HuH-7 (cell line): ENCODE measurements at regions not wholly inside any gene's neighbourhood (a gene's known extent, or its start where the extent isn't known, plus 50 kb on each side); places are given as distances from the start of the nearest gene placed in this dataset.

Experiments used
- DNase-seq: peaks from one replicate; pipeline ENCODE4 v3.0.0; 2011; ENCODE audit warnings: low spot score

DNA sequence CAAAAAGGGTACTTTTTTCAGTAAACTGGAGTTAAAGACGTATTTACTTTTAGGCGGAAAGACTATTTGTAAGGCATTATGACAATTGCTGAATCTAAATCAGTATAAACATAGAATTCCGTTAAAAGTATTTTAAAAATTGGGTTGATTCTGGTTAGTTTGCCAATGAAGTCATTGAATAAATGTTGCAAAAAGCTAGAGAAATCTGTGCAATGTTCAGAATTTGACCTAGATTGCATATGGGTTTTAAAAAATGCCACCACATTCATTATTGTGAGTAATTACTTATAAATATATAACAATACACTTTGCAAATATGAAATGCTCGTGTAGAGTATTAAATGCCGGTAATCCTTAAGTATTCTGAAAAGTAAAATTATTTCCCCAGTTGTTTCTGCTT is 116.5 kb upstream of the EEF1E1 start:
- DNase-seq, result no peak

DNA sequence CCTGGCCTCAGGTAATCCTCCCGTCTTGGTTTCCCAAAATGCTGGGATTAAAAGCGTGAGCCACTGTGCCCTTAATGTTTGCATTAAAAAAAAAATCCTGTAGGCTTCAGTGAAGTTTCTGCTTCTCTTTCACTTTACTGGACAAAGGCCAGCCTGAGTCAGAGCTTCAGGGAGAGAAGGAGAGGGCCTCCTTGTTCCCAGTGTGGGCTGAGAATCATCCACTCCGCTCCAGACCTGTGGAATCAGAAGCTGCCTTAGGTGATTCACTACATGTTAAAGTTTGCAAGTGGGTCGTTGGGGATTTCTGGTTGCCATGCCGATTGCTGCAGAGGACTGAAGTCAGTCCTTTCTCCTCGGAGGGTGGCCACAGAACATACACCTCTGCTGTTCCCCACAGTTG is 113.3 kb upstream of the EEF1E1 start:
- no peak for DNase-seq

DNA sequence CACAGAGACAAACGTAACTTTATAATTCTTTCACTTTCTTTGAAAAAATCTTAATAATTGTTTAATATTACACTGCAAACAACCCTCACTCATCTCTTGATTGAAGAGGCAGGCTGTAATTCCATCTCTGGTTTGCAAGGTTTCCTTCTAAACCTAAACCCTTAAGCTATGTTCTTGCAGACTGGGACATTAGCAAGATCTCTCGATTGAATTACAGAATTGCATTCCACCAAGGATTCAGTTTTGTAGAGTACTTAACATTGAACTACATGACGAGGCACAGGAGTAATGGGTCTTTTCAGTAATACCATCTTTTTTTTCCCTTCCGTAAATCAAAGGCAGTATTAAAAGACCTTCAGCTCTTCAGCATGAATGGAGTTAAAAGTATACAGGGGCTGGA is 111.6 kb upstream of the EEF1E1 start:
- DNase-seq, result no peak

DNA sequence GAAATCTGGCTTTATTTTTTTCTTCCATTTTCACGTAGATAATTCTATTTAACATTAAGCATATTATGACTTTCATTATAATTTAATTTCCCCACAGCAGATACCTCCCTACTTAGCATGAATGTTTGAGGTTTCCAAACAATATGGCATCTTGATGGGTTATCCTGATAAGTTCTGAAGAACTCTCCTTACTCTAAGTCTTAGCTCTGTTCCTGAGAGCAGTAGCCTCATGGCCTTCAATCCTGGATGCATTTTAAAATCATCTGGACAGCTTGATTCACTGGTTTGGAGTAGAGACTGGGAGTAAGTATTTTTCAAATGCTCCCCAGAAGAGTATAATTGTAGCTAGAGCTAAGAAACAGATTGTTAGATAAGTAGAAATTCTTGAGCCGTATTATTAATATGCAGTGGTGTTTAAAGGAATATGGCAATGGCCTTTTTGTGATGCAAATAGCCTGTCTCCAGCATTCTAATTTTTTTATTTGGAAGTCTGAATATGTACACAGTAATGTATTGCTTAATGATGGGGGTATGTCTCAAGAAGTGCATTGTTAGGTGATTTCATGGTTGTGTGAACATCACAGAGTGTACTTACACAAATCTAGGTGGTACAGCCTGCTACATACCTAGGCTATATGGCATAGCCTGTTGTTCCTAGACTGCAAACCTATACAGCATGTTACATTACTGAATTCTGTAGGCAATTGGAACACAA is 110.5 kb upstream of the EEF1E1 start:
- DNase-seq, result no peak

DNA sequence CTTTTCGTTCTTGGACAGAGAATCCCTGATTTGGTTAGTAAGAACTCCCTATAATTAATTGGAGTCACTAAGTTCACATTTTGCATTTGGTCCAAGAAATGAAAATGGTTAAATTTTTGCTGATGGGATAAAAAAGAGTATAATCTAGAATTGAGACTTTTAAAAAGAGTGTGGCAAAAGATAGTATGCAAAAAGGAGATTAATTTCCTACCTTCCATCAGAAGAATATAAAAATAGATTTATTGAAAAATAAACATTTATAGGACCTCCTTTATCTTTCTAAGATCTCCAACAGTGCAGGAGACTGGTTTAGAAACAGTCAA is 105.5 kb upstream of the EEF1E1 start:
- DNase-seq, result no peak

DNA sequence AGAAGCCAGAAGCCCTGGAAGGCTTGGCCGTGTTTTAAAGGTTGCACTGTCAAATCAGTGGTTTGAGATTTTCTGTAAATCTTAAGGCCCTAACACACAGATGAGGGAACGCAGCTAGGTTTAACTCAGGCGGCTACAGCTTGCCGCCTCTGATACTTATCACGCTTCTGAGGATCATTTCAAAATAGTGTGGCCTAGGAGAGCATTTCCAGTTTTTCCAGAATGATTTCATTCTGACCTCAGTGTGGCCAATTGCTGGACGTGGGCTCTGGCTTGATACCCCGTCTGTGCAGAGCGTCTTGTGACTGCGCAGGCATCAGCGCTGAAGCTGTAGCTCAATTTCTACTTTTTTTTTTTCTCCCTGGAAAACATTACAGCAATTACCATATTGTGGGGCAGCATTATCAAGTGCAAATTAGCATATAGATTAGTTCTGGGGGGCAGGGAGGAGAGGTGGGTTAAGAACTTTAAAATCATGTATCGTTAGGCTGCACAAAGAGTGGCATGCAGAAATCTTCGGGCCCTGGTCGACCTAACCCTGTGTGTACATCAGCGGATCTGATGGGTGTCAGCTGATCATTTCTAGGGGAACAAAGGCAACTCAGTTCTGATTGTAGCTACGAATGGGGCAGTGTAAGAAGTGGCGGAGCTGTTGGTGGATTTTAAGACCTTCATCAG is 105.0 kb upstream of the EEF1E1 start:
- no peak for DNase-seq

DNA sequence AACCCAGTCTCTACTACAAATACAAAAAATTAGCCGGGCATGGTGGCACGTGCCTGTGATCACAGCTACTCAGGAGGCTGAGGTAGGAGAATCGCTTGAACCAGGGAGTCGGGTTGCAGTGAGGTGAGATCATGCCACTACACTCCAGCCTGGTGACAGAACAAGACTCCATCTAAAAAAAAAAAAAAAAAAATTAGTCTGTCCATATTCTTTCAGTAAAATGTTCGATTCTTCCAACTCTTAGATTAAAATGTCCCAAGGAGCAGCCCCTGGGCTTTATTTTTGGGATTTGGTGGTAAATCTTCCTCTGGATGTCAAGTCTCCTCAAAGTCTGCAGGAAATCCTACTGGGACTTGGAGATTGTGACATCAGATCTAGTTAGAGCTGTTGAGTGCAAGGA is 101.0 kb upstream of the EEF1E1 start:
- DNase-seq, result no peak

DNA sequence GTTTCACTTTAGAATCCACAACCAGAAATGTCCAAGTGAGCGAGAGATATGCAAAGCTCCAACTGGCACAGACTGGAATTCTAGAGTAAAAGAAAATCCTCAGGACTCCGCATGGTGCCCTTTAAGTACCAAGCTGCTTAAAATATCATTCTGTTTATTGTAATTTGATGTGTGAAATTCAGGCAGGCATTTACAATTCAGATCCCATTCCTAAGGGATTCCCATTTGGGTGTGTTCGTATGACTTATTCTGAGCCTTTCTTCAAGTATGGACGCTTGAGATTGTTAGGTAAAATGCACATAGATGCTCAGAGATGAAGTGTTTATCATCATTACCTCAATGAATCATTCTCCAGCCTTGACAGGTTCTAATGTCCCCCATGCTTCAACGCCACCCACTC is 99.3 kb upstream of the EEF1E1 start:
- DNase-seq, result no peak

DNA sequence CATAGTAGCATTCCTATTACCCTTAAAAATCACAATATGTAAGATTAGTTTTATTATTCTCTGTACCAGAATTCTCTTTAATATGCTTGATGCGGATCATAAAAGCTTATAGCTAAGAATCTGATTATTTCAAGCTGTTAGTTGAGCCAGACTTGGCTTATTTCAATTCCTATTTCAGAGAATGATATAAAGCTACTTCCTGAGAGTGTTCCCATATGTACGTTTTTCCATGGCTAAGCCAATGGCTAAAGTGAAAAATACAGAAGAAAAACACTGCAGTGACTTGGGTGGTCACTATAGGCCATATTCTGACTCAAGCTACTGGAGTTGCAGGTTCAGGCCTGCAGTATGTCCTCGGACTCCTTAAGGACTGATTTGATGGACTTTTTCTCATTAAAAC is 97.9 kb upstream of the EEF1E1 start:
- no peak for DNase-seq

DNA sequence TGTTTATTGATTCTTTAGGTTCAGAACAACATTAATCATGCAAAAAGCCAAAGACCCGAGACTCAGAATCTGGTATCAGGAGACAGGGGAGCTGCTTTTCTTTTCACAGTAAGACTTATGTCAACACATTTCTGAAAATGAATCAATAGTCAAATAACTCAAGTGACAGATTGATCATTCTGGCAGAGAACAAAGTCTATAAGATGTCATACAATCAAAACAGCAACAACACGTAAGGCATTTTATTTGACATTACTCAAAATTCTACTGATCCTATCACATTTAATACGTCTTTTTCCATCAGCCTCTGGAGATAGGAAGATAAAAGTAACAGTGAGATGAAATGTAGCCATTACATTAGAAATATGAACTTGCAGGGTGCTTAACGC is 93.4 kb upstream of the EEF1E1 start:
- no peak for DNase-seq

DNA sequence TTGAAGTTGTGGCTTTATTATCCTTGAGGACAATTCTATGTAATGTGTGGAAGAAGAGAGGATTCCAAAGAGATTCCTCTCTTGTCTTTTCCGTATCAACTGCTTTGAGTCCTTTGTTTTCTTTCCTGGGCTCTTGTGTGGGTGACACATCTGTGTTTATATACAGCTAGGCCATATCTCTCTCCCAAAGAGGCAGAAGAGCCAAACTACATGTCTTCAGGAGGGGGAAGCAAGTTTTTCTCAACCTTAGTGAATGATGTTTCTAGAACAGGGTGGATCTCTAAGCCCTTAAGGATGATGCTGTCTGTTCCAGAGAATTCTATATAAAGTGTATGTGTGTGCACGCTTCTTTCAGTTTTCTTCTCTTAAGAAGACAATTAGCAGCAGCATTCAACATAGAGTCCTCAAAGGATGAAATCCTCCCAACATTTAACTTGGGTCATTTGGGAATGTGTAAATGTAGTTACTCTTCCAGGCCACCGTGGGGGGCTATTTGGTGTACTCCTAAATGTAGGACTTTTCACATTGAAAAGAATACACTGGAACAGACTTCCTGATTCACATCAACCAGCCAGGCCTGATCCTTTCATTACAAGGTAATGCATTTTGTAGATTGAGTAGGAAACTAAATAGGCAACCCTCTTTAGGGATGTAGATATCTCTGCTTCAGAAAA is 92.8 kb upstream of the EEF1E1 start:
- peak; percentile 22 for DNase-seq

DNA sequence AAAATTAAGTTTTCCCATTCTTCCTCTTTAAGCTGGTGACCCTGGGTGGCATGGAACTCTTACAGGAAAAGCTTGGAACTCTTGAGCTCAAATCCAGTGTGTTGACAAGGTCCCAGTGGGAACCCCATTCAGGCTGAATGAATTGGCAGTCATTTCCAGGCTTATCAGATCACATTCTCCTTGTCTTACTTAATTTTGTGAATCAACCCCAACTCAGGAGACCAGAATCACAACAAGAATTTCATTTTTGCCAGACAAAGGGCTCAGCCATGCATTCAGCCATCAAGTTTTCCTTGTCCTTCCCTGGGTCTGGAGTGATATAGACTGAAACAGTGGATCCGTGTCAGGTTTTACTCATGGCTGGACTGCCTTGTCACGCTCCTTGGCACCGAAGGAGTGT is 92.1 kb upstream of the EEF1E1 start:
- no peak for DNase-seq

DNA sequence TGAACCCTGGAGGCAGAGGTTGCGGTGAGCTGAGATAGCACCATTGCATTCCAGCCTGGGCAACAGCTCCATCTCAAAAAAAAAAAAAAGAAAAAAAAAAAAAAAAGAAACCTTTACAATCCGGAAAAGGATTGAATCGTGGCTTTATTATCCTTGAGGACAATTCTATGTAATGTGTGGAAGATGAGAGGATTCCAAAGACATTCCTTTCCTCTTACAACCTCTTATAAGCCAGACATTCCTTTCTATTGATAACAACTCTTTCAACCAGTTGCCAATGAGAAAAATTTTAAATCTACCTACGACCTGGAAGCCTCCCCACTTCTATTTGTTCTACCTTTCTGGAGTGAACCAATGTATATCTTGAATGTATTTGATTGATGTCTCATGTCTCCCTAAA is 91.2 kb upstream of the EEF1E1 start:
- DNase-seq, result no peak

DNA sequence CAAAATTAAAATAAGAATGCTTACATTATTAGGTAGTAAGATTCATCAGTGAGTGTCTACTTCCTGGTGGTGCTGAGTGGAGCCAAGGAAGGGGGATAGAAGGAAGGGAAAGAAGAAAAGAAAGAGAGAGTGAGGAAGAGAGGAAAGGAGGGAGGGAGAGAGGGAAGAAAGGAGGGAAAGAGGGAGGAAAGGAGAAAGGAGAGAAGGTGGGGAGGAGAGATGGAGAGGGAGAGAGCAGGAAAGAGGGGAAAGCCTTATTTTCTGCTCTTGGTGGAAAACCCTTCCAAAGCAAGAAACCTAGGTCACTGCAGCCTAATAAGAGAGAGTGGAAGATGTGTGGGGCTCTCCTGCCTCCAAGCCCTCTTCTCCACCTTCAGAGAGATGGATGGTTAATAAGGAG is 90.2 kb upstream of the EEF1E1 start:
- no peak for DNase-seq

DNA sequence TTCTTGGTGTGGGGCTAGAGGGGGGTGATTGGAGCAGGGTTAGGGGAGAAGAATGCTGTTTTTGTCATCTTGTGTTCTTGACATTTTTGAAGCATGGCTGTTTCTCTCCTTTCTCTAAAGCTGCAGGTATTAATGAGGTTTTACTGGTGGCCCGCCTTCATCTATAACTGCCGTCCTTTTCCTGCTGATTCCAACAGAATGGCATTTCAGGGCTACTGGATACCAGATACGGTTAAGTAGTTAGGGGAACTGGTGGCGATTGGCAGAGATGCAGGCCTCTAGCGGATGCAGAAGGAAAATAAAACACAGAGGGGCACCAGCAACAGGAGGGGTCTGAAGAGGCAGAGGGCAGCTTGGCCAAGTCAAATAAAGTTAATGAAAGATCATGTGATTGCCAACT is 89.7 kb upstream of the EEF1E1 start:
- no peak for DNase-seq

DNA sequence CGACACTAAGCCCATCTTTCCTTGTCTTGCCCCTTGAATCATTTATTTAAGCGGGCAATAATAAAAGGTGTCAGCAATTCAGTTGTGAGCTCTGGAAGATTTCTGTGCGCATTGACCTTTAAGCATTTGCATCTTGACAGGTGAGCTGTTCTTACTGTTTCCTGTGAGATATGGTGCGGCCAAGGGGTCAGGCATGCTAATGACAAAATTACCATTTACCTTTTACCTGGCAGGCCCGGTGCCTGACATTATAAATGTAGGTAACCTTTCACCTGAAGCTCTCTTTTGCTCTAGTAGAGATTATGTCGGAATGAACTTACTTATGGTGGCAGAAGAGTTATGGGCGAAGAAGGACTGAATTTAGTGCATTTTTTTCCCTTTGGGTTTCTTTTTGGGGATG is 89.3 kb upstream of the EEF1E1 start:
- DNase-seq, result no peak

DNA sequence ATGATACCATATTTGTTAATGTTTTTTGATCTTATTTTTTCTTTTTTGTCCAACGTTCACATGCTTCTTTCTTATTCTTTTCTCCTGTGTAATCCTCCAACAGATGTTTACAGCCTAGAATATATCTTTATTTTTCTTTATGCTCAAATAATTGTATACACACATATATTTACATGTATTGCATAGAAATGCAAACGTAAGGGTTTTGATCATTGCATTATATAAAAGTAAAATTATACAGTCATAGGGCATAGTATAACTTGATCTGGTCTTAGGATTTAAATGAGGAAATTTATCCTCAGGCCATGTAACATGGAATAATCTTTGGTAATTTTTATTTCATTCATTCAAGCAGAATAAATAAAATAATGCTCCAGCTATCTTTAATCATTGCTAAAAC is 84.9 kb upstream of the EEF1E1 start:
- DNase-seq, result no peak

DNA sequence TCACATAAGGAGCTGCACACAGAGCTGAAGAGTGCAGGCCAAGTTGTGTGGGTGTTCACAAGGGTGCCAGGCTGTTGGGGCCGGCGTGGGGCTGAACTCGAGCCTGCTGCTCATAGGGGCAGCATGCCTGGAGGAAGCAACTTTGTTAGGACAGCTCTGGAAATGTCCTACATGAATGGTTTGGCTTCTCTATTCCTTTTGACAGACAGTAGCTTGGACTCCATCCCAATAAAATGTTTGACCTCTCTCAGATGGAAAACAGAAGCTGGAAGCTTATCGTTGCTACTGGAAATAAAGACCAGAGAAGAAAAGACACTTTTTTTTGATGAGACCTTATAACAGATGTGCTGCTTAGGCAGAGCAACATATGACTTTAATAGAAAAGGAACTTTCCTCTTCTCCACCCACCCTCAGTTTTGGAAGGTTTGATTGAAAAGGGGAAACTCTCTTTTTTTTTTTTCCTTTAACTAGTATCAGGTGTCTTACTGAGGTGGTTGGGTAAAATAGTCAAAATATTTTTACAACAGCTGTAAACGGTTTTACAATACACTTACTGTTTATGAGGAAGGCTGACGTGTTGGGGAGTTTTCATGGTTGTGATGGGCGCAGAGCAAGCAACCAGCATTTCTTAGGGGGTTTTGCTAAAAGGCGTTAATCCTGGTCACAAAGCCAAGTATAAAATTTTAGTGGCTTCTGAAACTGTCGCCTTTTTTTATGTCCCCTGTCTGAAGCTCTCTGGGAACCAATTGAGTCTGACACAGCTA is 80.7 kb upstream of the EEF1E1 start:
- DNase-seq, result no peak

DNA sequence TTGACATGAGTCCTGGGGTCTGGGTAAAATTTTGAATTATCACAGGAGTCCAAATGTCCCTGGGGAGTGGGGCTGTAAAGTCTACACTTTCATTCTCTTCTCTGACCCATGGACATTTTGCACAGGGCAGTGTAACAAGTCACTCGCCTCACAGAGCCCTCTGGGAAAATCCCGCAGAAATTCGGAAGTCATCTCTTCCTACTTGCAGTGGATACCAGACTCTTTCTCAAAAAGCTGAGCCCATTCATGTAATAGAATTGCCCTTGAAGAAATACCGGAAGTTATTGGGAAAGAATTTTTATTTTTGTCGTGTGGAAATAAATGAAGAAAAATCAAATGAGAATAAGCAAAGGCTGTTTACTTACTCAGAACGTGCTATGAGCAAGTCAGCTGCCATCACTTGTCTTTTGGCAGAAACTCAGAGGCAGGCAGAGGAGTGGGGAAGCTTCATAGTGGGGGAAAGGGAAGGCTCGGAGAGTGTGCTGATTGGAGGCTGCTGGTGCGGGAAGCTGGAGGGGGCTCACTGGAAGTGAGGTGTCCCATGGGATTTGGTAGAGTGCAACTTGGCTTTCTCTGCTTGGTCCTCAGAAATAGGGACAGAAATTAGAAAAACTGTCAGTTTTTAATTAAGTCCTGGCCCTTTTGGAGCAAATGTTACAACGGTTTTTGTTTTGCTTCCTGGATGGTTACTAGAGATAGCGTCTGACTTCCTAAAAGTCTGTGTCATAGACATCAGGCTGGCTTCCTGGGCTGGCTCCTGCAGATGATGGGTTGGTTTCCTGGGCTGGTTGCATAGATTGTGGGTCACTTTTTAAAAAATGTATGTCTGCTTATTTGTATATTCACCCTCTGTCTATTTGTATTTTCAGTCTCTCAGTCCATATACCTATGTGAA is 79.8 kb upstream of the EEF1E1 start:
- DNase-seq, result no peak

DNA sequence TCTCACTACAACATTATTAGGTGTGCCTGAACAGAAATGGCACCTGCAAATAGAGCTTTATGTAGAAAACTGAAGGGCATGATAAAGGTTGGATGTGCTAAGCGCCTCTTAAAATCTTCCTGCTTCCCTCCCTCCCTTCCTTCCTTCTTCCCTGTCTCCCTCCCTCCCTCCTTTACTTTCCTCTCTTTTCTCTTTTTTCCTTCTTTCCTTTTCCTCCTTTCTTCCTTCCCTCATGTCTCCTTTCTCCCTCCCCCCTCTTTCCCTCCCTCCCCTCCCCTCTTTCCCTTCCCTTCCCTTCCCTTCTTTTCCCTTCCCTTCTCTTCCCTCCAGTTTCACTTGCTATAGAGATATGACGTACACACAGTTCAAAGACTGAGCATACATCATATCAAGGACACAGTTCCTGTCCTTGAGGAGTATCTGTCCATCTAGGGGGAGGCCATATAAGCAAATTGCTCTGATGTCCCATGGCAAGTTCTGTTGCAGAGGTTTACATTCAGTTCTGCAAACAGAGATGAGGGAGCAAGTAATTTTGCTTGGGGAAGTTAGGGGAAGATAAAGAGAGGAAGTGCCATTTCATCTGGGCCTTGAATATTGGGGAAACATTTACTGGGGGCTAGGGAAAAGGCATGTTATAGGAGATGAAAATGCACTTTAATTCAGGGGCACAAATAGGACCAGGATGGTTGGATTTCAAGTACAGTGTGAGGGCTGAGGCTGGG is 79.0 kb upstream of the EEF1E1 start:
- DNase-seq, result no peak
